Vagina (tissue), 2 donors: ENCODE measurements at regions not wholly inside any gene's neighbourhood (a gene's known extent, or its start where the extent isn't known, plus 50 kb on each side); places are given as distances from the start of the nearest gene placed in this dataset.

Experiments used
- DNase-seq, 2 donors: peaks; one replicate each; pipeline ENCODE4 v3.0.0-alpha.2; 2017; ENCODE audit errors: extremely low spot score in 2 of 2
- H3K27ac ChIP-seq: fragments of 200-600 bp; sonication (generic); one replicate; pipeline ENCODE4 v1.5.1; 2019
- H3K27me3 ChIP-seq: fragments of 200-600 bp; sonication (generic); one replicate; pipeline ENCODE4 v1.5.1; 2019
- H3K36me3 ChIP-seq, 2 donors: fragments of 200-600 bp; sonication (generic); one replicate each; pipeline ENCODE4 v1.5.1; 2017 to 2019
- H3K4me1 ChIP-seq: fragments of 200-600 bp; sonication (generic); one replicate; pipeline ENCODE4 v1.5.1; 2019
- H3K4me3 ChIP-seq, 2 donors: fragments of 200-600 bp; sonication (generic); 1 replicate in 1 of 2; 2 replicates in 1 of 2; pipeline ENCODE4 v1.5.1; 2016 to 2019
- H3K9me3 ChIP-seq: fragments of 200-600 bp; sonication (generic); one replicate; pipeline ENCODE4 v1.5.1; 2019
- POLR2A ChIP-seq, 2 donors: fragments of 450-650 bp; IDR thresholded peaks; one replicate each; pipeline ENCODE4 v1.6.1; 2017; ENCODE audit warnings: antibody characterized with exemption in 2 of 2, mild to moderate bottlenecking in 2 of 2, moderate library complexity in 2 of 2
- POLR2AphosphoS5 ChIP-seq, 2 donors: sonication (generic); formaldehyde crosslinking; IDR thresholded peaks; one replicate each; pipeline ENCODE4 v1.9.0; 2017; ENCODE audit warnings: antibody characterized with exemption in 2 of 2, mild to moderate bottlenecking in 2 of 2, low read depth in 1 of 2; ENCODE audit not compliant: insufficient read depth in 1 of 2
- intact Hi-C: fragments of 100-400 bp; cut with DNase I; formaldehyde crosslinking; loops from one replicate; pipeline ENCODE4 v1.15.1; 2023
- TF ChIP-seq, protein P1 (sequence below), 3 experiments: fragments of 450-650 bp in 2 of 3; fragments of 200-600 bp in 1 of 3; sonication (generic) in 1 of 3; IDR thresholded peaks; one replicate each; pipeline ENCODE4 v1.5.1; 2017 to 2019; ENCODE audit warnings: antibody characterized with exemption in 3 of 3, mild to moderate bottlenecking in 2 of 3, moderate library complexity in 2 of 3

DNA sequence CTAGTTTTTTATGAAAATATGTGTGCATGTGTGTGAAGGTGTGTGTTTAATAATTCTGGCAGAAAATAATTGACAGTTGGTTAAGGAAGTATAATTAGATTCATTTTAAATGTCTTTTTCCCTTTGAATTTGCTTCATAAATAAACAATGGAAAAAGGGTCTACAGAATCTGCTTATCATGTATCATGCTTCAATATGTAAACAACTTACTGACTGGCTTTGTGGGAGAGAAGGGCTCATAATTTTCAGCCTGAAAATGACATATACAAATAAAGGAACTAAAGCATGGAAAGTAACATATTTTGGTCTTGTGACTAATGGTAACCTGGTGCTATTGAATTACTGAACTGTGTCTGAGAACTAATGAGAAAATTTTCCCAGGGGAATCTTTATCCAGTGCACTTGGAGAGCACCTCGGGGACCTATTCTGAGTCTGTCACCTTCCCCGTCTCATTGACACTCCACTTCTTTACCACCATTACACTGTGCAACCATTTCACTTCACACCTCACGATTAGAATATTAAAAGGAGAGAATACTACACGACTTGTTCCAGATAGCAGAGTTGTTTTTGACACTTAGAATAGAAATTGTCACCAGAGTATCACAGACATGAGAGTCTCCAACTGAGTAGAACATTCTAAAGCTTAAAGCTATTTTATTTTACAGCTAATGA is 298.6 kb downstream of the TFEC start:
- no peaks in the 10 kb centered on the region for H3K36me3 ChIP-seq
- H3K9me3 ChIP-seq = no peaks in the 10 kb centered on the region
- no peak overlapping the region for H3K27ac ChIP-seq
- H3K4me1 ChIP-seq = no peaks in the 10 kb centered on the region
- TF ChIP-seq POLR2AphosphoS5 (IDR thresholded peaks at IDR 0.05; ENCODE audit: insufficient read depth in 1 of 2, low read depth in 1 of 2) = no peak
- TF ChIP-seq POLR2A (IDR thresholded peaks at IDR 0.05) = no peak
- TF ChIP-seq, protein P1, sequence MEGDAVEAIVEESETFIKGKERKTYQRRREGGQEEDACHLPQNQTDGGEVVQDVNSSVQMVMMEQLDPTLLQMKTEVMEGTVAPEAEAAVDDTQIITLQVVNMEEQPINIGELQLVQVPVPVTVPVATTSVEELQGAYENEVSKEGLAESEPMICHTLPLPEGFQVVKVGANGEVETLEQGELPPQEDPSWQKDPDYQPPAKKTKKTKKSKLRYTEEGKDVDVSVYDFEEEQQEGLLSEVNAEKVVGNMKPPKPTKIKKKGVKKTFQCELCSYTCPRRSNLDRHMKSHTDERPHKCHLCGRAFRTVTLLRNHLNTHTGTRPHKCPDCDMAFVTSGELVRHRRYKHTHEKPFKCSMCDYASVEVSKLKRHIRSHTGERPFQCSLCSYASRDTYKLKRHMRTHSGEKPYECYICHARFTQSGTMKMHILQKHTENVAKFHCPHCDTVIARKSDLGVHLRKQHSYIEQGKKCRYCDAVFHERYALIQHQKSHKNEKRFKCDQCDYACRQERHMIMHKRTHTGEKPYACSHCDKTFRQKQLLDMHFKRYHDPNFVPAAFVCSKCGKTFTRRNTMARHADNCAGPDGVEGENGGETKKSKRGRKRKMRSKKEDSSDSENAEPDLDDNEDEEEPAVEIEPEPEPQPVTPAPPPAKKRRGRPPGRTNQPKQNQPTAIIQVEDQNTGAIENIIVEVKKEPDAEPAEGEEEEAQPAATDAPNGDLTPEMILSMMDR (IDR thresholded peaks at IDR 0.05) = no peak
- no peak overlapping the region for H3K4me3 ChIP-seq
- no peaks in the 10 kb centered on the region for H3K27me3 ChIP-seq
- intact Hi-C loops = no loop called here
- no peak for DNase-seq

DNA sequence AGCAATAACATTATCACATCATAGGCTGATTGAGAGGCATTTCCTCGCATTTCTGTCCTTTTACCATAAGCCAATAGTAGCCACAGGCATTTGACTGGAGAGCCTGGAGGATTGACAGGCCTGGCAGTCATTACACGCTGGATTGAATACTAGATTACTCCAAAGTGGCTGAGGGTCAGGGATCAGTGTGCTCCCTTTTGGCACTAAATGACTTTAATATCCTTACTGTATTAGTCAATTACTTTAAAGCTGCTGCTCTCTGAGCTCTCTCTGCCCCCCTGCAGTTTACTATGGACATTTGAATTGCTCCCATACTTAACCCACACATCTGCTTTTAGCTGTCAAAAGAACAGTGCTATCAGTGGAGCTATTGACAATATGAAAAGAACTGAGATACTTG is 302.0 kb downstream of the TFEC start:
- Histone ChIP-seq H3K27me3 (no peaks in the 10 kb centered on the region), H3K36me3 (no peaks in the 10 kb centered on the region), H3K4me1 (no peaks in the 10 kb centered on the region), H3K27ac (no peak overlapping the region), H3K9me3 (no peaks in the 10 kb centered on the region), H3K4me3 (no peak overlapping the region)
- TF ChIP-seq POLR2A (IDR thresholded peaks at IDR 0.05) = no peak
- no peak for TF ChIP-seq POLR2AphosphoS5 (IDR thresholded peaks at IDR 0.05; ENCODE audit: insufficient read depth in 1 of 2, low read depth in 1 of 2)
- TF ChIP-seq, protein P1 (IDR thresholded peaks at IDR 0.05) = no peak
- no peak for DNase-seq
- intact Hi-C loops = no loop called here

DNA sequence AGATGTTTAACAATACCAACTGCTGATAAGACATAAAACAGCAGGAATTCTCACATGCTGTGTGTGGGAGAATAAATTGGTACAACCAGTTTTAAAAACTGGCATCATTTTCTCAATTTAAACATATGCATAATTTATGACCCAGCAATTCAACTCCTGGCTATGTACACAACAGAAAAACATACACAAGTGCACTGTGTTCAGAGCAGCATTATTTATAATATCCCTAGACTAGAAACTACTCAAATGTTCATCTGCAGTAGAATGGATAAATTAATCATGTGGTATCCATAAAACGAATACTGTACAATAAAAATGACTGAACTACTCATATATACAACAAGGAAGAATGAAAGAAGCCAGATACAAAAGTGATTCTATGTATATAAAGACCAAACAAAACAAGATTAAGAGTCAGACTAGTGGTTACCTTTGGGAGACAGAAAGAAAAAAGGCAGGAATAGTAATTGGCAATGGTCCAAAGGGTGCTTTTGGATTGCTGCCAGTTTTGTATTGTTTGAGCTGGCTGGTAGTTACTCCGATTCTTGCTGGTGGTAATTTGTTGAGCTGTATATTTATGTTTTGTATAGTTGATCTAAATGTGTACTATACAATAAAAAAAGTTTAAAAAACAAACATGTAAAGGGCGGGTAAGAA is 306.0 kb downstream of the TFEC start:
- intact Hi-C loops = no loop called here
- Histone ChIP-seq H3K4me3 (no peak overlapping the region), H3K27ac (no peak overlapping the region), H3K9me3 (no peaks in the 10 kb centered on the region), H3K27me3 (no peaks in the 10 kb centered on the region), H3K4me1 (no peaks in the 10 kb centered on the region), H3K36me3 (no peaks in the 10 kb centered on the region)
- TF ChIP-seq POLR2A (IDR thresholded peaks at IDR 0.05) = no peak
- TF ChIP-seq, protein P1 (IDR thresholded peaks at IDR 0.05) = no peak
- no peak for TF ChIP-seq POLR2AphosphoS5 (IDR thresholded peaks at IDR 0.05; ENCODE audit: insufficient read depth in 1 of 2, low read depth in 1 of 2)
- DNase-seq = no peak

DNA sequence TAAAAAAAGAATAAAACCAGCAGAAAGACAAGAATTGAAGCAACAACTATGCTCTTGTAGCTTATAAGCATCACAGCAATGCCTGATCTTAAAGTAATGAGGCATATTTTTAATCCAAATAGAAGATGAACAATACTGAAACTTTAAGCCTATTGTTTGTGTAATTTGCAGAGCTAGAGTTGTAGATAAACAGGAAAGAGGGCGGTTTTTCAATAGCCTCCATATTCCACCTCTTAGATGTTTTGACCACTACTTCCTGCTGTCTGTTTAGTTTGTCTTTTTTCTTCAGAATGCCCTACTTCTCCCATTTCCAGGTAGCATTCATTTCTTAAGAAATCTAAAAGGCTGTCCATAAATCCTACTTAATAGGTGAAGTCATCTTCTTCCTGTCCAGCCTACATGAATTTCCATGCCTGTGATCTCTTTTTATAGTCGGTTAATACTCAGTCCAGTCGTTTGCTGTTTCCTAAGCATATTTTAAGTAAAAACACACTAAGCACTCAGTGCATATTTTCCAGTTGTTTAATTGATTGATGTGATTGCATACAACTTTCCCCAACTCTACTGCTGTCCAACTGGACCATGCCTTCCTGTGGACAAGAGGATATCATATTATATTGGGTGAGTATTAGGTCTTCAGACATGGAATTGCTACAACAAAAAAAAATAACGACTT is 308.1 kb downstream of the TFEC start:
- TF ChIP-seq POLR2AphosphoS5 (IDR thresholded peaks at IDR 0.05; ENCODE audit: insufficient read depth in 1 of 2, low read depth in 1 of 2) = no peak
- Histone ChIP-seq H3K9me3 (no peaks in the 10 kb centered on the region), H3K27me3 (no peaks in the 10 kb centered on the region), H3K36me3 (no peaks in the 10 kb centered on the region), H3K4me1 (no peaks in the 10 kb centered on the region), H3K4me3 (no peak overlapping the region), H3K27ac (no peak overlapping the region)
- intact Hi-C loops = no loop called here
- no peak for DNase-seq

DNA sequence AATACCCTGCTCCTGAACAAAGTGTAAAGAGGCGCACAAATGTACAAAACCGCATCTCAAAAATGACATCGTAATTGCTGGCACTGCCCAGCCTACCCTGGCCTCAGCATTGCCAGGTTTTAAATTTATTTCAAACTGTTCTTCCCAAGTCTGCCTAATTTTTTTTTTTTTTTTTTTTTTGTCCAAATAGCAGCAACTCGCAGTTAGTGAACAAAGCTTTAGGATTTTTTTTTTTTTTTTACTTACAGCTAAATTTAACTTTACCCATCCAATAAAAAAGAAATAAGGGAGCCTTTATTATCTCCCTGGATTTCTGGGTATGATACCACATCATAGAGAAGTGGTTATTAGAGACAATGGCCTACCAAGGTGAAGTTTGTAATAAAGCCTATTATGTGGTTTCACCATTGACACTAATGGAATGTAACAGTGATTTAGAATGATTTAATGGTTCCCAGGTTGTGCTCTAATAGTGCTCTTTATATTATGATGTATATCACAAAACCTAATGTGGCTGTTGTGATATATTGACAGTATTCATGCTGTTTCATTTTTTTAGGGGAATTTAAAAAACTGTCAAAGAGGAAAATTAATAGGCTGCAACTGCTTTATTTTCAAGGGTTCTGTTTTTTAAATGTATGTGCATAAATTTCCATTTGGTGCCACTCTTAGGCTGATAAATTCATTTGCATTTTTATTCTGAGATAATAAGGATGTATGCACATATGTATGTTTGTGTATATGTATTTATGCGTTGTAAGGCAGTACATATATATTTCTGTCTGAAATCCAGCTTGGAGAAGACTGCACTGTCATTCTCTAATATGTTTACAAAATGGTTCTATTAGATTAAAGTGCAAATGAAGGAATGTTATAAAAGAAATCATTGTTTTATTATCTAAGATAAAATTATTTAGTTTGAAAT is 309.0 kb downstream of the TFEC start:
- Histone ChIP-seq H3K4me3 (no peak overlapping the region), H3K27ac (no peak overlapping the region), H3K4me1 (no peaks in the 10 kb centered on the region), H3K27me3 (no peaks in the 10 kb centered on the region), H3K9me3 (no peaks in the 10 kb centered on the region), H3K36me3 (no peaks in the 10 kb centered on the region)
- intact Hi-C loops = no loop called here
- DNase-seq = no peak
- TF ChIP-seq, protein P1 (IDR thresholded peaks at IDR 0.05) = no peak
- TF ChIP-seq POLR2A (IDR thresholded peaks at IDR 0.05) (no peak), POLR2AphosphoS5 (IDR thresholded peaks at IDR 0.05; ENCODE audit: insufficient read depth in 1 of 2, low read depth in 1 of 2) (no peak)
